Retina (tissue), 1 donor: ENCODE measurements at regions not wholly inside any gene's neighbourhood (a gene's known extent, or its start where the extent isn't known, plus 50 kb on each side); places are given as distances from the start of the nearest gene placed in this dataset.

Source experiments
- DNase-seq: peaks from one replicate; pipeline ENCODE4 v3.0.0-alpha.2; 2016

GRCh38 chr17:6208608-6209180 lies 138.5 kb downstream of the WSCD1 start:
- no peak for DNase-seq

DNA sequence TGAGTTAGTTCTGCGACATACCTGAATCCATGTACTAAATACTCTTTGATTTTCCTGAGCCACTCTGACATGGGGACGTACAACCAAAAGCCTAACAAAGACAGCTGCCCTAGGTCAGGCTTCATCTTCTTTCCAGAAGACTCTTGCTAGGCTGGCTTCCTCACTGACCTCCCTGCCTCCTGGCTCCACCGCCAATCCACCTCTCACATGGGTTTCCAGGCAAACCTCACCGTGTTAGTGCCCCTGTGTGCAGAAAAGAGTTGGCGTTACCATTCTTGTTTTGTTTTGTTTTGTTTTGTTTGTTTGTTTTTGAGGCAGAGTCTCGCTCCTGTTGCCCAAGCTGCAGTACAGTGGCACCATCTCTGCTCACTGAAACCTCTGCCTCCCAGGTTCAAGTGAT lies 135.3 kb downstream of the WSCD1 start:
- no peak for DNase-seq

- no peak for DNase-seq
Measured at GRCh38 chr17:6205033-6205432, 134.9 kb downstream of the WSCD1 start.

DNA sequence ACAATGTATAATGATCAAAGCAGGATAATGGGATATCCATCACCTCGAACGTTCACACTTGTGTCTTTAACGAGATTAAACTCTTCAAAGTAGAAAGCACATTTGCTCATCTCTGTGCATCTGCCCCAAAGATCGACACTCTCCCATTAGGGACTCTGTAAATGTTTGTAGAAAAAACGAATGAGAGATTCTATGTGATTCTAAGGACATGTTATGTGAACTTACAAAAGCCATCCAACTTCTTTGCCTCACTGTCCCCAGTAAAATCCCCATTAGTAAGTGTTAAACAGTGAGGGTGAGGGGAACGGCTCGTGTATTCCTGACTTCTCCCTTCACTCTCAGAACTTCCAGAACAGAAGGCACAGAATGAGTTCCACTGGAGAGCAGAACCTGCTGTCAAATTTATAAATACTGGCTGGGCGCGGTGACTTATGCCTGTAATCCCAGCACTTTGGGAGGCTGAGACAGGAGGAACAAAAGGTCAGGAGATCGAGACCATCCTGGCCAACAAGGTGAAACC lies 134.1 kb downstream of the WSCD1 start:
- DNase-seq, result no peak

GRCh38 chr17:6196355-6196754 lies 126.2 kb downstream of the WSCD1 start:
- no peak for DNase-seq

DNA sequence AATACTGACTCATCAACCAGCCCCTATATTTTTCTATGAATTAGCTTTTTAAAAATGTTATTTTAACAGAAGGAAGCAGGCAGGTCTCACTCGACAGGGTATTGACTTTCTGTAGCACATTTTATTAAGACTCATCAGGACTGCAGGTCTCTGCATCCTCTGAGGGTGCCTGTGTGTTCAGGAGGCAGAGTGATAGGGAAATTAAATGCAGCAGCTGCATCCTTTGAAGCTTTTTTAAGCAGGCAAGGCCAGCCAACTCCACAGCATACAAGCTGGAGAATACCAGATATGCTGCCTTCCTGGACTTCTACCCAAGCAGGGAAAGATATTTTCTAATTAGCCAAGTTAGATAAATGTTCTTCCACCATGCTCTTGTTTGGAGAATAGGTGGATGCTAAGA lies 124.9 kb downstream of the WSCD1 start:
- no peak for DNase-seq

DNA sequence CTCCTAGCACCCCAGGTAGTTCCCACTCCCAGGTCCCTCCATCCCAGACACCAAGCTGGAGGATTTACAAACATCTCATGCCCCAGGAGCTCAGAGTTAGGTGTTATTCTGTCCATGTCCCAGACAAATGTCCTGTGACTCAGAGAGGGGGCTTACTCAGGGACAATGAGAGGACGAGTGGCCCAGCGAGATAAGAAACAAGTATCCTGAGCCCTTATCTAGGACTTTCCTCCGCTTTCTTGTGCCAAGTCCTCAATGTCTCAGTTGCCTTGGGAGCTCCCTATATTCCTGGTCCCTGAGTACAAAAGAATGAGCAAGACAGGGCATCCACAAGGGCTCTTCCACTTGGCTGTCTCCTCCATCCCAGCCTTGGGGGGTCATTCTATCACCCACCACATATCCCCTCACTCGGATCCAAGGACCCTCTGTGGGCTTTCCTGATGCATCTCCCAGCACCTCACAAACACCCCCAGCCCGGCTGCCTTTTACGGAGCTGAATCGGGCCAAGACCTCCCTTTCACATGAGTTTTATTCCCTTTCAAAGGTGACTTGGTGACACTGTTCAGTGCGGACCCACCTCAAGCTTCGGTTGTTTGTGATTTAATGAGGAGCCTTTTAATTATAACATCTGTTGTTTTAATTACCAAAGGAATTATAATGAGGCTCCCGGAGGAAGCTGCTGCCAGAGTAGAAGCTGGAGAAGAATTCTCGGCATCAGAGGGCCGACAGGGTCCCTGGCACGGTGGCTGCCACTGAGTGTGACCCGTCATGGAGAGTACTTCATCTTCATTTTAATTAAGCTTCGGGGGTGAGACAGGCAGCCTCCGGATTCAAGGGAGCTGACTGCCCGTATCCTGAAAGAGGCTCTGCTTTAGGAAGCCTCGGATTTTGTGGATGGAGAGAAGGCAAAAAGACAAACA lies 121.5 kb downstream of the WSCD1 start:
- no peak for DNase-seq

GRCh38 chr17:6187836-6188235 lies 117.7 kb downstream of the WSCD1 start:
- no peak for DNase-seq

- no peak for DNase-seq
Measured at GRCh38 chr17:6186998-6187397, 116.8 kb downstream of the WSCD1 start.

DNA sequence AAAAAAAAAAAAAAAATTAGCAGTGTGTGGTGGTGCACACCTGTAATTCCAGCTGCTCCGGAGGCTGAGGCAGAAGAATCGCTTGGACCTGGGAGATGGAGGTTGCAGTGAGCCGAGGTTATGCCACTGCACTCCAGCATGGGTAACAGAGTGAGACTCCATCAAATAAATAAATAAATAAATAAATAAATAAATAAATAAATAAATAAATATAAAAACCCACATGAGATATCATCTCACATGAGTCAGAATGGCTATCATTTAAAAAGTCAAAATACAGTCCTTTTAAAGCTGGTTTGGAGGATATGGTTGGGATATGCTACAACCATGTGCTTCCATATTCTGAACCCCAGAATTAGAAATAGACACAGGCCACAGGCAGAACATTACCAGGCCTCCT lies 114.3 kb downstream of the WSCD1 start:
- DNase-seq, result no peak

- DNase-seq, result no peak
Measured at GRCh38 chr17:6179017-6179416, 108.8 kb downstream of the WSCD1 start.

DNA sequence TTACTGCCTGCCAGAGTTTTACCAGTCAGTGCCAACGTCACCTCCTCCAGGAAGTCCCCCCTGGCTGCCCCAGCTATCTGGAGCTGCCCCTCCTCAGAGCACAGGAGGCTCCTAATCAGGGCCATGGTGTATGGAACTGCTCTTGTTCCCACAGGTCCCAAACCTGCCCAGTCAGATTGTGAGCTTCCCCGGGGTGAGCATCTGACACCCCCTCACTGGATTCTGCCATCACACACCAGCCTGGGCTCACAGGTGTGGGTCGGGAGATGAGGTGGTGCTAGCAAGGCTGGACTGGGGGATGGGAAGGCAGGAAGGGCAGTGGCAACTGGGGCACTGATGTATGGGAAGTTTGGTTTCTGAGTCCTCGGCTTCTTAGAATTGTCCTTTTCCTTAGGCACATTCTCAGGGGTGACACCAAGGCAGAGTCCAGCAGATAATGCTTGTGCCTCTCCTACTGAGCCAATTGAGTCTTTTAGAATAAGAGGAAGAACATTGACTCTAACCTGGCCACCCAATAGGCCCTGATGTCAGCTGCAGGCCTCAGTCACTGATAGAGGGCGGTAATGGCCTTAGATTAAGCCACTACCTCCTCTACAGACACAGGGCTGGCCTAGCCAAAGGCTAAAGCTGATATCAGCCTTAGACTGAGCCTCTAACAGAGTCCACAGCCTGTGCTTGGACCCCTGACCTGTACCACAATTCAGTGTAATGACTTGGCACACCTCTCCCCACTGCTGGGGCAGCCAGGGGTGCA lies 107.9 kb downstream of the WSCD1 start:
- no peak for DNase-seq
